LNCAP (cell line): ENCODE measurements at regions not wholly inside any gene's neighbourhood (a gene's known extent, or its start where the extent isn't known, plus 50 kb on each side); places are given as distances from the start of the nearest gene placed in this dataset.

ENCODE experiments used
- CTCF ChIP-seq: fragments of 450-650 bp; IDR thresholded peaks from 2 replicates; pipeline ENCODE4 v1.5.1; 2017; ENCODE audit warnings: mild to moderate bottlenecking

DNA sequence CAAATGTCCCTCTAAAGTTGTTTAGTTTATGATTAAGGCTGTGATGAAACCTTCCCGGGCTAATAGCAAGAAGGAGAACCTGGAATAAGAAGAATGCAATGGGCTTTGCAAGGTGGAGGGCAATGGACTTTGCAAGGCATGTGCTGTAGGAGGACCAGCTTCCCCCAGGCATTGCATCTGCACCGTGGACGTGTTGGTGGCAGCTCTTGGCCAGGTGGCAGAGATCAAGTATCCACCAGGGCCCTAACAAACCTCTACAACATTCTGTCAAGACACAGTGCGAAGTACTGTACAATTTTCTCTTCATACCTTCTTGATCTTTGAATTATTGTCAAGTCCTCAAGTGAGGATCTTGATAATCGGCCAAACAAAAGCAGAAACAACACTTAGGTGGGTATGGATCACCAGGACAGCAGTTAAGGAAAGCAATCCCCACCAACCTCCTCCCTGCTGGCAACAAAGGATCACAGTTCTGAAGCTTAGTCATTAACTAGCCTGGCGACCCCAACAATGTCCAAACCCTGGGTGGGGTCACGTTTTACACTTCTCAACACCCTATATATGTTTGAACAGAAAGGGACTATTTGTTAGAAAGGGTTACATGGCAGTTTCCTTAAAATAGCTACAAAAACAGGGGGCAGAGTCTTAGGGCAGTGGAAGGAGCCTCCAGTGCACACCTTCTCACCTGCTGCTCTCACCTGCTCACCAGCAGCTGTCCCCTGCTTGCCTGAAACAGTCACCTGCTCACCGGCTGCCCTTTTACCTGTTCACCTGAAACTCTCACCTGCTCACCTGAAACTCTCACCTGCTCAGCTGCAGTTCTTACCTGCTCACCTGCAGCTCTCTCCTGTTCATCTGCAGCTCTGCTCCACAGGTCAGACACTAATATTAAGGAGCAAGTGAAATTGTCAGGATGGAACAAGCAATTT lies 137.9 kb upstream of the LIPC start:
- TF ChIP-seq CTCF: no peak

DNA sequence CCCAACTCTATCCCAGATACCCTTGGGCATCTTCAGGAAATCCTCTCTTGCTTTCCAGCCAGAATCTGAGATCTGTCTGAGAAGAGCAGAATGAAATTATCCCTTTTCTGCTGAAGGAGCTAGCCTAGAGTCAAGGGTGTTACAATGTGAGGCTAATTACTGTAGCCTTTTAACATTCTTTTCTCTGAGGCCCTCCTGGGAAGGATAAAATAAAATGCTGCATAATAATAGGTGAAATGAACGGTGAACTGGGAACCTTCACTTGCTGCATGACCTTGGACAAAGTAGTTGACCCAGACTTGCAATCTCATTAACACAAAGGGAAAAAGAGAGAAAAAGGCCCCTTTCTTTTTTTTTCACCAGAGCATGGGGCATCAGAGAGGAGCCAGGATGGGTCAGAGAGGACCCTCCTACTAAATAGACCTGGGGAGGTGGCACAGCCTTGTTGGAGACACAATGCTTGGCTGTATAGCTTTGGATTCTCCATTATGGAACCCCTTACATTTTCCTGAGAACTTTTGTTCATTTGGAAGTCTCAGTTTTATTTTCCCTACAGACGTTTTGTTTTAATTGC lies 137.0 kb upstream of the LIPC start:
- no peak for TF ChIP-seq CTCF

DNA sequence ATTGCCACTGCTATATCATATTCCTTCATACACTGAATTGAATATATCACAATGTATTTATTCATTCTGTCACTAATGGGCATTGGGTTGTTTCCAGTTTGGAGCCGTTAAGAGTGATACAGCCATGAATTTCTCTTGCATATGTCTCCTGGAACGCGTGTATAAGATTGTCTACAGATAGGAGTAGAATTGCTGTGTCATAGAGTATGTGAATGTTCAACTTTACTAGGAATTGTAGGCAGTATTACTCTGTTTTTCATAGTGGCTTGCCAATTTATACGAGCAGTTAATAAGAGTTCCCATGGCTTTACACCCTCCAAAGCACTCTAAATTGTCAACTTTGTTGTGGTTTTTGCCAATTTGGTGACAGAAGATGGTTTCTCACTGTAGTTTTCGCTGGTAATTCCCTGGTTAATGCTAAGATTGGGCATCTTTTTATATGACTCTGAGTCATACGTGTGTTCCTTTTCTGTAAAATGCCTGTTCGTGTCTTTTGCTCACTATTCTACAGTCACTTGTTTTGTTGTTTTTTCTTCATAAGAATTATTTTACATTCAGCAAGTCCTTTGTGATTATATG lies 136.1 kb upstream of the LIPC start:
- no peak for TF ChIP-seq CTCF

- TF ChIP-seq CTCF: no peak
Measured at GRCh38 chr15:58296276-58296675, 135.5 kb upstream of the LIPC start.

DNA sequence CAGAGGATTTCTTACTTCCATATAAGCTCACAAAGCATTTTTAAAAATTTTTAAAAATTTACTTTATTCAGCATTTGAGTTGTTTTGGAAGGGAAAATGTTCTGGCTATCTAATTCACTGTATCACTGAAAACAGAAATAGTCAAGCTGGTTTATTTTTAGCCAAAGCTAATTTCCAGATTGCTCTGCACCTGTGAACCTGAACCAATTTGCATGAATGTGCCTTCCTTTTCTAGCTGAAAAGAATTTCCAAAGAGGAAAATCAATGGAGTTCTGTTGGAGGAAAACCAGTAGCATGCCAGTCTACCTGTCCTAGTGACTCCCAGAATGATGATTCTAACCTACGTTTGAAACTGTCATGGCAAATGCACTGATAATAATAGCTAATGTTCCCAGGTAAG lies 134.2 kb upstream of the LIPC start:
- TF ChIP-seq CTCF: no peak

GRCh38 chr15:58298879-58299850 lies 132.6 kb upstream of the LIPC start:
- no peak for TF ChIP-seq CTCF

DNA sequence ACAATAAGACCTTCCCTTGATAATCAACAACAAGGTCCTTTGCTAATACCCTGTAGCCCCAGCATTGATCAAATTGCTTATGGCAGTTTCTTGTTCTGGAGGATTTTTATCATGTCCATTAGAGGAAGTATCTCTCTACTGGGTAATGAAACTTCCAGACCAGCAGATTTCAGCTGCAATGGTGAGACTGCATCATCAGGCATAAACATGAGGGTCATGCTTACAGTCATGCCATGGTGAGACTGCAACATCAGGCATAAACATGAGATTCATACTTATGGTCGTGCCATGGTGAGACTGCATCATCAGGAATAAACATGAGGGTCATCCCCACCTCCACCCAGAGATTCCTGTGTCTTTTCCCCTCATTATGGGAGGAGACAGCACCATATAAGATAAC lies 129.0 kb upstream of the LIPC start:
- no peak for TF ChIP-seq CTCF
